ENCODE measurements at regions not wholly inside any gene's neighbourhood (a gene's known extent, or its start where the extent isn't known, plus 50 kb on each side); places are given as distances from the start of the nearest gene placed in this dataset.

GRCh38 chr20:22866812-22867341, 168.2 kb upstream of the SSTR4 start:
- Histone ChIP-seq H3K27ac (ENCODE audit: low read depth in 1 of 2, low read length in 2 of 2) (no peak overlapping the region), H3K36me3 (ENCODE audit: control insufficient read depth in 1 of 2, insufficient read depth in 2 of 2, low read length in 1 of 2) (no peaks in the 10 kb centered on the region), H3K4me1 (ENCODE audit: control insufficient read depth in 1 of 2, insufficient read depth in 2 of 2, low read length in 2 of 2) (no peaks in the 10 kb centered on the region), H3K4me3 (ENCODE audit: low read length in 2 of 2) (no peak overlapping the region), H3K27me3 (ENCODE audit: control insufficient read depth in 1 of 2, insufficient read depth in 2 of 2, low read length in 1 of 2) (peaks cover 2 to 3% of the 10 kb centered on the region in 2 donors), H3K9me3 (ENCODE audit: control insufficient read depth, low read length) (peaks cover 1% of the 10 kb centered on the region)
- ATAC-seq (ENCODE audit: low FRiP score): no peak
- intact Hi-C loops (cut with DNase I): no loop called here
- DNase-seq: no peak
- WGBS, 2 donors: 42 to 50% methylated on average over 2 of the region's 2 CpGs

GRCh38 chr20:22878166-22878565, 156.9 kb upstream of the SSTR4 start:
- Histone ChIP-seq H3K27me3 (ENCODE audit: control insufficient read depth in 1 of 2, insufficient read depth in 2 of 2, low read length in 1 of 2) (no peaks in the 10 kb centered on the region), H3K9me3 (ENCODE audit: control insufficient read depth, low read length) (no peaks in the 10 kb centered on the region), H3K4me3 (ENCODE audit: low read length in 2 of 2) (no peak overlapping the region), H3K27ac (ENCODE audit: low read depth in 1 of 2, low read length in 2 of 2) (no peak overlapping the region), H3K36me3 (ENCODE audit: control insufficient read depth in 1 of 2, insufficient read depth in 2 of 2, low read length in 1 of 2) (no peaks in the 10 kb centered on the region), H3K4me1 (ENCODE audit: control insufficient read depth in 1 of 2, insufficient read depth in 2 of 2, low read length in 2 of 2) (no peaks in the 10 kb centered on the region)
- 82 to 84% methylated on average over 4 of the region's 4 CpGs for WGBS, 2 donors
- DNase-seq: no peak
- ATAC-seq (ENCODE audit: low FRiP score): no peak
- intact Hi-C loops (cut with DNase I): no loop called here

GRCh38 chr20:22880277-22880676, 154.8 kb upstream of the SSTR4 start:
- no peaks in the 10 kb centered on the region for H3K36me3 ChIP-seq (ENCODE audit: control insufficient read depth in 1 of 2, insufficient read depth in 2 of 2, low read length in 1 of 2)
- H3K4me3 ChIP-seq (ENCODE audit: low read length in 2 of 2): no peak overlapping the region
- WGBS, 2 donors: 73 to 80% methylated on average over 2 of the region's 2 CpGs
- no peaks in the 10 kb centered on the region for H3K4me1 ChIP-seq (ENCODE audit: control insufficient read depth in 1 of 2, insufficient read depth in 2 of 2, low read length in 2 of 2)
- H3K9me3 ChIP-seq (ENCODE audit: control insufficient read depth, low read length): no peaks in the 10 kb centered on the region
- DNase-seq (no peak), ATAC-seq (ENCODE audit: low FRiP score) (no peak)
- H3K27me3 ChIP-seq (ENCODE audit: control insufficient read depth in 1 of 2, insufficient read depth in 2 of 2, low read length in 1 of 2): no peaks in the 10 kb centered on the region
- no peak overlapping the region for H3K27ac ChIP-seq (ENCODE audit: low read depth in 1 of 2, low read length in 2 of 2)
- intact Hi-C loops (cut with DNase I): no loop called here

GRCh38 chr20:22887796-22888195, 147.3 kb upstream of the SSTR4 start:
- no peaks in the 10 kb centered on the region for H3K4me1 ChIP-seq (ENCODE audit: control insufficient read depth in 1 of 2, insufficient read depth in 2 of 2, low read length in 2 of 2)
- DNase-seq (no peak), ATAC-seq (ENCODE audit: low FRiP score) (no peak)
- H3K27ac ChIP-seq (ENCODE audit: low read depth in 1 of 2, low read length in 2 of 2): no peak overlapping the region
- intact Hi-C loops (cut with DNase I): no loop called here
- no peaks in the 10 kb centered on the region for H3K9me3 ChIP-seq (ENCODE audit: control insufficient read depth, low read length)
- no peak overlapping the region for H3K4me3 ChIP-seq (ENCODE audit: low read length in 2 of 2)
- peaks cover 0 to 2% of the 10 kb centered on the region in 2 donors for H3K27me3 ChIP-seq (ENCODE audit: control insufficient read depth in 1 of 2, insufficient read depth in 2 of 2, low read length in 1 of 2)
- H3K36me3 ChIP-seq (ENCODE audit: control insufficient read depth in 1 of 2, insufficient read depth in 2 of 2, low read length in 1 of 2): no peaks in the 10 kb centered on the region
- WGBS, 2 donors: 16 to 21% methylated on average over 2 of the region's 2 CpGs

GRCh38 chr20:22890594-22891300, 144.4 kb upstream of the SSTR4 start:
- ATAC-seq (ENCODE audit: low FRiP score): no peak
- WGBS, 2 donors: 69 to 73% methylated on average over 5 of the region's 5 CpGs
- Histone ChIP-seq H3K4me1 (ENCODE audit: control insufficient read depth in 1 of 2, insufficient read depth in 2 of 2, low read length in 2 of 2) (no peaks in the 10 kb centered on the region), H3K4me3 (ENCODE audit: low read length in 2 of 2) (no peak overlapping the region), H3K27me3 (ENCODE audit: control insufficient read depth in 1 of 2, insufficient read depth in 2 of 2, low read length in 1 of 2) (peaks cover 0 to 2% of the 10 kb centered on the region in 2 donors), H3K27ac (ENCODE audit: low read depth in 1 of 2, low read length in 2 of 2) (no peak overlapping the region), H3K36me3 (ENCODE audit: control insufficient read depth in 1 of 2, insufficient read depth in 2 of 2, low read length in 1 of 2) (no peaks in the 10 kb centered on the region), H3K9me3 (ENCODE audit: control insufficient read depth, low read length) (no peaks in the 10 kb centered on the region)
- no peak for DNase-seq
- intact Hi-C loops (cut with DNase I): no loop called here

- H3K4me3 ChIP-seq (ENCODE audit: low read length in 2 of 2): no peak overlapping the region
- H3K27ac ChIP-seq (ENCODE audit: low read depth in 1 of 2, low read length in 2 of 2): no peak overlapping the region
- no peak for DNase-seq
- H3K9me3 ChIP-seq (ENCODE audit: control insufficient read depth, low read length): peaks cover 4% of the 10 kb centered on the region
- ATAC-seq (ENCODE audit: low FRiP score): no peak
- H3K36me3 ChIP-seq (ENCODE audit: control insufficient read depth in 1 of 2, insufficient read depth in 2 of 2, low read length in 1 of 2): no peaks in the 10 kb centered on the region
- intact Hi-C loops (cut with DNase I): no loop called here
- no peaks in the 10 kb centered on the region for H3K27me3 ChIP-seq (ENCODE audit: control insufficient read depth in 1 of 2, insufficient read depth in 2 of 2, low read length in 1 of 2)
- H3K4me1 ChIP-seq (ENCODE audit: control insufficient read depth in 1 of 2, insufficient read depth in 2 of 2, low read length in 2 of 2): no peaks in the 10 kb centered on the region
These were observed 133.9 kb upstream of the SSTR4 start for GRCh38 chr20:22901164-22901563.

- Histone ChIP-seq H3K9me3 (ENCODE audit: control insufficient read depth, low read length) (peaks cover 4% of the 10 kb centered on the region), H3K4me3 (ENCODE audit: low read length in 2 of 2) (no peak overlapping the region), H3K36me3 (ENCODE audit: control insufficient read depth in 1 of 2, insufficient read depth in 2 of 2, low read length in 1 of 2) (no peaks in the 10 kb centered on the region), H3K27me3 (ENCODE audit: control insufficient read depth in 1 of 2, insufficient read depth in 2 of 2, low read length in 1 of 2) (no peaks in the 10 kb centered on the region), H3K27ac (ENCODE audit: low read depth in 1 of 2, low read length in 2 of 2) (no peak overlapping the region), H3K4me1 (ENCODE audit: control insufficient read depth in 1 of 2, insufficient read depth in 2 of 2, low read length in 2 of 2) (no peaks in the 10 kb centered on the region)
- intact Hi-C loops (cut with DNase I): no loop called here
- DNase-seq: no peak
- 71 to 73% methylated on average over 2 of the region's 2 CpGs for WGBS, 2 donors
- ATAC-seq (ENCODE audit: low FRiP score): no peak
These were observed 133.2 kb upstream of the SSTR4 start for GRCh38 chr20:22901921-22902320.

GRCh38 chr20:22904386-22904785, 130.7 kb upstream of the SSTR4 start:
- no peak for DNase-seq
- Histone ChIP-seq H3K4me1 (ENCODE audit: control insufficient read depth in 1 of 2, insufficient read depth in 2 of 2, low read length in 2 of 2) (no peaks in the 10 kb centered on the region), H3K4me3 (ENCODE audit: low read length in 2 of 2) (no peak overlapping the region), H3K9me3 (ENCODE audit: control insufficient read depth, low read length) (peaks cover 2% of the 10 kb centered on the region), H3K36me3 (ENCODE audit: control insufficient read depth in 1 of 2, insufficient read depth in 2 of 2, low read length in 1 of 2) (no peaks in the 10 kb centered on the region), H3K27me3 (ENCODE audit: control insufficient read depth in 1 of 2, insufficient read depth in 2 of 2, low read length in 1 of 2) (no peaks in the 10 kb centered on the region), H3K27ac (ENCODE audit: low read depth in 1 of 2, low read length in 2 of 2) (no peak overlapping the region)
- ATAC-seq (ENCODE audit: low FRiP score): no peak
- intact Hi-C loops (cut with DNase I): no loop called here
- 74 to 77% methylated on average over 2 of the region's 2 CpGs for WGBS, 2 donors

- Histone ChIP-seq H3K9me3 (ENCODE audit: control insufficient read depth, low read length) (peaks cover under 1% of the 10 kb centered on the region), H3K4me1 (ENCODE audit: control insufficient read depth in 1 of 2, insufficient read depth in 2 of 2, low read length in 2 of 2) (no peaks in the 10 kb centered on the region), H3K36me3 (ENCODE audit: control insufficient read depth in 1 of 2, insufficient read depth in 2 of 2, low read length in 1 of 2) (no peaks in the 10 kb centered on the region), H3K27me3 (ENCODE audit: control insufficient read depth in 1 of 2, insufficient read depth in 2 of 2, low read length in 1 of 2) (no peaks in the 10 kb centered on the region), H3K4me3 (ENCODE audit: low read length in 2 of 2) (no peak overlapping the region), H3K27ac (ENCODE audit: low read depth in 1 of 2, low read length in 2 of 2) (no peak overlapping the region)
- intact Hi-C loops (cut with DNase I): no loop called here
- DNase-seq (no peak), ATAC-seq (ENCODE audit: low FRiP score) (peak; percentile 19)
- WGBS, 2 donors: 77 to 88% methylated on average over 2 of the region's 2 CpGs
These were observed 130.2 kb upstream of the SSTR4 start for GRCh38 chr20:22904905-22905304.
